Smooth muscle cell (in vitro differentiated cells): ENCODE measurements at regions not wholly inside any gene's neighbourhood (a gene's known extent, or its start where the extent isn't known, plus 50 kb on each side); places are given as distances from the start of the nearest gene placed in this dataset.
"Not testable (repeated sequence)": the region's sequence is repeated elsewhere in the genome, so short reads cannot be mapped to it uniquely, and the experiment has no call there.

Experiments used
- DNase-seq: peaks from one replicate; lab custom pipeline; 2025; ENCODE audit not compliant: unreplicated experiment; lab: John Stamatoyannopoulos, UW
- H2AFZ ChIP-seq: fragments of 200-600 bp; sonication (generic); 2 replicates; pipeline ENCODE4 v1.6.0; 2016; ENCODE audit warnings: antibody characterized with exemption, low read depth, mild to moderate bottlenecking
- H3F3A ChIP-seq: fragments of 200-600 bp; sonication (generic); 2 replicates; pipeline ENCODE4 v1.6.0; 2017; ENCODE audit warnings: antibody characterized with exemption, low read depth
- H3K27ac ChIP-seq: fragments of 200-600 bp; sonication (generic); 2 replicates; pipeline ENCODE4 v1.5.1; 2016; ENCODE audit warnings: low read depth, mild to moderate bottlenecking
- H3K27me3 ChIP-seq: fragments of 200-600 bp; sonication (generic); 2 replicates; pipeline ENCODE4 v1.6.1; 2016; ENCODE audit warnings: low read depth, mild to moderate bottlenecking
- H3K36me3 ChIP-seq: fragments of 200-600 bp; sonication (generic); 2 replicates; pipeline ENCODE4 v1.5.1; 2016; ENCODE audit warnings: low read depth
- H3K4me1 ChIP-seq: fragments of 200-600 bp; sonication (generic); 2 replicates; pipeline ENCODE4 v1.5.1; 2016; ENCODE audit warnings: low read depth
- H3K4me2 ChIP-seq: fragments of 200-600 bp; sonication (generic); 2 replicates; pipeline ENCODE4 v1.6.0; 2016; ENCODE audit warnings: mild to moderate bottlenecking
- H3K4me3 ChIP-seq: fragments of 200-600 bp; sonication (generic); 2 replicates; pipeline ENCODE4 v1.5.1; 2016; ENCODE audit warnings: mild to moderate bottlenecking
- H3K79me2 ChIP-seq: fragments of 200-600 bp; sonication (generic); 2 replicates; pipeline ENCODE4 v1.6.0; 2016; ENCODE audit warnings: low read depth, mild to moderate bottlenecking
- H3K9ac ChIP-seq: fragments of 200-600 bp; sonication (generic); 2 replicates; pipeline ENCODE4 v1.6.0; 2016; ENCODE audit warnings: low read depth
- H3K9me3 ChIP-seq: fragments of 200-600 bp; sonication (generic); replicated peaks from 2 replicates; pipeline ENCODE4 v1.5.1; 2016; ENCODE audit warnings: low read depth
- H4K20me1 ChIP-seq: fragments of 200-600 bp; sonication (generic); 2 replicates; pipeline ENCODE4 v1.6.0; 2016; ENCODE audit warnings: low read depth
- CTCF ChIP-seq: fragments of 200-600 bp; sonication (generic); IDR thresholded peaks from 2 replicates; pipeline ENCODE4 v1.5.1; 2017; ENCODE audit warnings: borderline replicate concordance, mild to moderate bottlenecking, antibody characterized with exemption; ENCODE audit not compliant: insufficient read depth, poor library complexity, severe bottlenecking
- WGBS: methylation state at CpG from one replicate; pipeline ENCODE4 v1.1.7; 2016; ENCODE audit warnings: low lambda C conversion rate; 5-methylcytosine and 5-hydroxymethylcytosine counted together

DNA sequence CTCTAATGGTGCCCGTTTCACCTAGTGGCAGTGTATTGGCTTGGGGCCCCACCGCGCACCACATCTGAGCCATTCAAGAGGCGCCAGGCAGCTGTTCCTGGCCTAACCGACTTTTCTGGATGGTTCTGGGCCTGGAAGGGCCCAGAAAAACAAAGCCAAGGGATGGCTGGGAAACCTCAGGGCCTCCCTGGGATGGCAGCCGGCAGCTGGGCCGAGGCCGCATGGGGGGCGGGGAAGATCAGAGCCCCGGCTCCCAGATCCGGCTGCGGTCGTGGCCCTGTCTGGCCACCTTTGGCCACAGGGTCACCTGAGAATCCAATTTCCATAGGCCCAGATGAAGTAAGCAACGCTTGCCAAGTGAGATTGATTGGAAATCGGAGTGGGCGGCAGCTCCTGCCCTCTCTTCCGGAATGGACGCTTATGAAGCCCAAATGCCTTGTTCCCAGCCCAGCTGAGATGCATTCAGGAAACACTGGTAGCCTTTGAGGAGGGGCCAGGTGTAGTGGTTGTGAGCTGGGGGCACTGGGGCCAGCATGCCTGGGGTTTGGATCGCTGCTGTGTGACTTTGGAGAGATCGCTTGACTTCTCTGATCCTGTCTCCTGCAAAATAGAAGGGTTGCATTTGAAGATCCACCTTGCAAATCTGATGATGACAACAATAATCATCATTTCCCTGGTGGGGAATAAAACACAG, 163.8 kb upstream of the GSE1 start:
- TF ChIP-seq CTCF, result no peak
- H3K4me3 ChIP-seq, result no peak overlapping the region
- no peak overlapping the region for H2AFZ ChIP-seq
- H3K9ac ChIP-seq, result no peak overlapping the region
- H3K4me2 ChIP-seq, result no peak overlapping the region
- no peaks in the 10 kb centered on the region for H3K9me3 ChIP-seq
- no peaks in the 10 kb centered on the region for H3K4me1 ChIP-seq
- H3K27ac ChIP-seq, result no peak overlapping the region
- H4K20me1 ChIP-seq, result peaks cover 85% of the 10 kb centered on the region
- no peaks in the 10 kb centered on the region for H3K36me3 ChIP-seq
- H3K27me3 ChIP-seq, result no peaks in the 10 kb centered on the region
- no peaks in the 10 kb centered on the region for H3F3A ChIP-seq
- H3K79me2 ChIP-seq, result no peaks in the 10 kb centered on the region
- WGBS, result 96% methylated on average over 20 of the region's 20 CpGs
- no peak for DNase-seq

- 87% methylated on average over 6 of the region's 7 CpGs for WGBS
- H3K27me3 ChIP-seq, result no peaks in the 10 kb centered on the region
- no peak overlapping the region for H3K27ac ChIP-seq
- H3K9ac ChIP-seq, result no peak overlapping the region
- TF ChIP-seq CTCF, result no peak
- H4K20me1 ChIP-seq, result peaks cover 85% of the 10 kb centered on the region
- no peaks in the 10 kb centered on the region for H3K79me2 ChIP-seq
- no peaks in the 10 kb centered on the region for H3K36me3 ChIP-seq
- H3K4me1 ChIP-seq, result no peaks in the 10 kb centered on the region
- H3F3A ChIP-seq, result no peaks in the 10 kb centered on the region
- H3K4me3 ChIP-seq, result no peak overlapping the region
- DNase-seq, result no peak
- H3K4me2 ChIP-seq, result no peak overlapping the region
- H2AFZ ChIP-seq, result no peak overlapping the region
- no peaks in the 10 kb centered on the region for H3K9me3 ChIP-seq
Measured at GRCh38 chr16:85449885-85450245, 163.3 kb upstream of the GSE1 start.

- not testable (repeated sequence) for DNase-seq, H3K36me3 ChIP-seq
Measured at GRCh38 chr16:85451142-85451541, 162.0 kb upstream of the GSE1 start.

DNA sequence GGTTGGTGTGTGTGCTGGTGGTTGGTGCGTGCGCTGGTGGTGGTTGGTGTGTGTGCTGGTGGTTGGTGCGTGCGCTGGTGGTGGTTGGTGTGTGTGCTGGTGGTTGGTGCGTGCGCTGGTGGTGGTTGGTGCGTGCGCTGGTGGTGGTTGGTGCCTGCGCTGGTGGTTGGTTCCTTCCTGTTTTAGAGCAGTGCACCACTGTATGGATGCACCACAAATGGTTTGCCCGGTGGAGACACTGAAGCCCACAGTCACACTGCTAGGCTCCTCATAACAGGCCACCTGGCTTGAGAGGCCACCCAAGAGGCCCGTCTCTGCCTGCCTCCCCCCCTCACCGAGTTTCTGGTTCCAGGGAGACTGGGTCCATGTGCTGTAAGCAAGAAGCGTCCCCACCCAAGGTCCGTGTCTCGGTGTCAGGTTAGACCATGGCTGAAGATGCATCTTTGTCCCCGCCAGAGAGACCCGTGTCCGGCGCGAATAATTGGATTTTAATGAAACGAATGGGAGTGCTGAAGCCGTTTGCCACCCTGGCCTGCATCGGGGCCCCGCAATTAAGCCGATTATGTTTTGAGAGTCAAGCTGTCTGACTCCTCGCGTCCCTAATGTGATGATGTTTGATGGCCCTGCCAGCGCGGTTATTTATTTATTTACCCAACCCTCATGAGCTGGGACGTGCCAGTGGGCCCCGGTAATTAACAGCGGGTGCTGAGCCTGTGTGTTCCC, 161.3 kb upstream of the GSE1 start:
- peaks cover 85% of the 10 kb centered on the region for H4K20me1 ChIP-seq
- H3K9me3 ChIP-seq, result no peaks in the 10 kb centered on the region
- H3F3A ChIP-seq, result no peaks in the 10 kb centered on the region
- 91% methylated on average over 23 of the region's 32 CpGs for WGBS
- H3K9ac ChIP-seq, result no peak overlapping the region
- H3K4me1 ChIP-seq, result peaks cover 2% of the 10 kb centered on the region
- TF ChIP-seq CTCF, result no peak
- no peaks in the 10 kb centered on the region for H3K36me3 ChIP-seq
- H3K4me3 ChIP-seq, result no peak overlapping the region
- H3K27me3 ChIP-seq, result no peaks in the 10 kb centered on the region
- no peak for DNase-seq
- no peak overlapping the region for H3K4me2 ChIP-seq
- no peak overlapping the region for H2AFZ ChIP-seq
- H3K27ac ChIP-seq, result no peak overlapping the region
- H3K79me2 ChIP-seq, result no peaks in the 10 kb centered on the region

More at GRCh38 chr16:85451142-85451541, 162.0 kb upstream of the GSE1 start:
- not testable (repeated sequence) for H3K27ac ChIP-seq, H3K4me3 ChIP-seq, H3K9ac ChIP-seq, H3K27me3 ChIP-seq, H3F3A ChIP-seq, H3K4me1 ChIP-seq, H2AFZ ChIP-seq, H3K9me3 ChIP-seq, H3K79me2 ChIP-seq, H3K4me2 ChIP-seq
- H4K20me1 ChIP-seq, result peaks cover 85% of the 10 kb centered on the region
- WGBS, result 89% methylated on average over 9 of the region's 11 CpGs
